Activated CD8-positive, alpha-beta memory T cell treated with anti-CD3 and anti-CD28 coated beads, Interleukin-2, amount 50 U/mL, for 4 hours (primary cell): ENCODE measurements at regions not wholly inside any gene's neighbourhood (a gene's known extent, or its start where the extent isn't known, plus 50 kb on each side); places are given as distances from the start of the nearest gene placed in this dataset.
"Not testable (repeated sequence)": the region's sequence is repeated elsewhere in the genome, so short reads cannot be mapped to it uniquely, and the experiment has no call there.

Experiments
- DNase-seq: peaks from one replicate; pipeline ENCODE4 v3.0.0-alpha.2; 2020

DNA sequence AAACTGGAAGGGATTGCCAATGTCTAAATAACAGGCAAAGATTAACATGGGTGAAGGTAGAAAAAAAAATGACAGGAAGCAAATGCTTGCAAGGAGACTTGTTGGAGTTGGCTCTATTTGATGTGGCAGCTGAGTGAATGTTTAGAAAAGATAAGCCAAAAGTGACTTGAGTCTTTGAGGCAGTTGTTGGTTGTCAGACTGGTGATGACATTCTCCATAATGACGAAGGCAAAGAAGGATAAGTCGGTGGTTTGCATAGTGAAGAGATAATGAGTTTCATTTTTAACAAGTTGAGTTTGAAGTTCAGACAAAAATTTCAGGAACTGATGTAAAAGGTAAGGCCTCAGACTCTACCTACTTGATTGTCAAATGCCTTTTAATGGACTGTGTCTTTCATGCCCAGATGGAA, 704.1 kb upstream of the SGO1 start:
- no peak for DNase-seq

DNA sequence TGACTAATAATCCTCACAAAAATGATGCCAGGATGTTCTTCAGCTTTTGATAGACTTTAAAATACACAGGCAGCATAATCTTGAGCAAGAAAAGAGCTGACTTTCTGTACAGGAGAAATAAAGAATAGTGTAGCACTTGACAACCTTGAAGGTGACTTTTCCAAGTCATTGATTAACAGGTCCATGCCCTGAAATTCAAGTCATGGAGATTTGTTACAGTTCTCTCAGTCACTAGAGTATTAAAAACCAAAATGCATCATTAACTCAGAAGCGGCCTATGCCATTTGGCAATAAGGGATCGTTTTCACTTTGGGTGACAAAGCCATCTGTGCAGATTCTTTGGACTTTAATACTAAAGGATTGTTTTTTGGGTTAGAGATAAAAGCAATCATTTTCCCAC, 692.7 kb upstream of the SGO1 start:
- DNase-seq: no peak

DNA sequence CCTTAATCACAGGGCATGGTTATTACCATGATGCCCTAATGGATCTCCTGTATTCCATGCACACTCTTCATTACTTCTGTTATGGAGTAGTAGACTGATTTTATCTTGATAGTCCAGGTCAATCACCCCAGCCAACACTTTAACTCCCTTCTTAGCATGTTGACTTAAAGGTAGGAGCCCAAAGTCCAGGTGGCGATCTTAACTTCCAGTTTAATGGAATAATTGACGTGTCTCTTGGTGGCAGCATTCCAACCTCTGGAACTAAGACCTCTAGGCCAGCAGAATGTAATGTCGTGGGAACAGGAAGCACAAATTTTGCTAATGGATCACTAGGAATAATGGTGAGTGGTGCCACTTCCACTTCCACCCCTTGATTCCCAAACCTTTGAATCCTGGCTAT, 687.2 kb upstream of the SGO1 start:
- no peak for DNase-seq

DNA sequence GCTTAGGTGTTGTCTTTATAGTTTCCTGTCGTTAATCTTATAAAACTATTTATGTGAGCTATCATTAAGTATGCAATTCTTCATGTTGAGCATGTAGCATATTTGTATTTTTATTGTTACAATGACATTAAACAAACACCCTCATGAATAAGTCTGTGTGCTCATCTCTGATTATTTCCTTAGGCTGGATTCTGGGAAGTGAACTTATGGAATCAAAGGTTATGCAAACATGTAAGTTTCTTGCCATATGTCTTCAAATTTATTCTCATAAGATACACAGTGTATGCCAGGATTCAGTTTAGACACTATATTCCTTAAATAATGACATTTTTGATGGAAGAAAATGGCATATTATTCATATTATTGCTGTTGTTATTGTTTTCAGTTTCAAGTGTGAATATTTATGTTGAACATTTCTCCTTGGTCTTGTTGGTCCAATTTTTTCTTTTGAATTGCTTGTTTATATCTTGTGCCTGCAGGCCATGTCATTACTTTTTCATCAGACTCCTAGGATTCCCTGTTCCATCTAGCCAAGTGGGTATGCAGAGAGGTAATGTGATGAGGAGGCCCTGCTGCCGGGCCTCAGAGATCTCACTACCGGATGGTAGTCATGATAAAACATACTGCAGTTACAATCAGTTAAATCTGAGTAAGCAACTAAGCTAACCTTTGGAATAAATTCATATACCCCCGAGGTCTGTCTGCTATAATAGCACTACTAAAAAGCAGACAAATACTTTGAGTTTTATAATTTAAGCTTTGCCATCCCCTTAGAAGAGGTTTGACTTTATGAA, 684.3 kb upstream of the SGO1 start:
- no peak for DNase-seq

DNA sequence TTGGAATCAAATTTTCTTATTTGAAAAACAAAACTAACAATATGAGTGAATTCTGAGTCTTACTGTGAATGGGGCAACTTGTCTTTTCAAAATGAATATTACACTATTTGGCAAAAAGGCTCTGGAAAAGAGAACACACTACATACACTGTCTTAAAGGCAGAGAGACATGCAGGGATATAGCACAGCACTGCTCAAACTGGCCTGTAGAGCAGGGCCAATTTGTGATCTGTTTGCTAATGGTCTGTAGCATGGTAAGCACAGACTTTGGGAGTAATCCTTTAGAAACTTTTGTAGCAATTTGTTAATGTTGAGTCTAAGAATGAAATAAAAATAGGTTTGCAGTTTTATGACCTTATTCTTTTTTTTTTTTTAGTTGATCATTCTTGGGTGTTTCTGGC, 679.8 kb upstream of the SGO1 start:
- no peak for DNase-seq

DNA sequence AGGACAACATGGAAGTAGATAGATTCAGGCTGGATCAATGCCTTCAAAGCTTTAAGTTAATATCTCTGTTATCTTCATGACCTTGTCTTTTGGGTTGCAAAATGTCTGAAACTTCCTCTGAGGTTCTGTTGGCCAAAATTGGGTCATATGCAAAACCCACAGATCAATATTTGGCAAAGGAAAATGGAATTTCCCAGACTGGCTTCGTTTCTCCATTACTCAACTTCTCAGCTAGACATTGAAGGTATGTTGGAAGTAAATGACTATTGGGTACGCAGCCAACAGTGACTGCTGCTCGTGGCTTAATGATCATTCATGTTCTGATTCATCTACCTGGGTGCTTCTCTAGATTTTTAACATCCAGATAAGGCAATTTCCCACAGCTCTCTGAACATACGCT, 675.4 kb upstream of the SGO1 start:
- no peak for DNase-seq

DNA sequence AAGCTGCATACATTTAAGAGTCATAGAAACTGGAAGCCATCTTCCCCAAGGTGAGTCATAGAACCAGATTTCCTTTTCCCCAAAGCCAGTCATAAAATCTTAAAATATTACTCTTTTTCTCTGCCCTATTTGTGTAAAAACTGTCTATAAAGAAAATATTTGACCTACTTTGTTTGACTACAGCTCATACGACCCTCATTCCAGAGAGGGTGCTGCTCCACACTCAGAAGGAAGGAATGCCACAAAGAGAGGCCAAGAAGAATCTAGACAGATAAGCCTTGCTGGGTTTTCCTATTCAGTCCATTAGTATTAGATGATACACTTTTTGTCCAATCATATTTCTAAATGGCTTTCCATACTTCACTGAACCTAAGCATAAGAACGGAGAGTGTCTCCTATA, 671.6 kb upstream of the SGO1 start:
- DNase-seq: no peak

DNA sequence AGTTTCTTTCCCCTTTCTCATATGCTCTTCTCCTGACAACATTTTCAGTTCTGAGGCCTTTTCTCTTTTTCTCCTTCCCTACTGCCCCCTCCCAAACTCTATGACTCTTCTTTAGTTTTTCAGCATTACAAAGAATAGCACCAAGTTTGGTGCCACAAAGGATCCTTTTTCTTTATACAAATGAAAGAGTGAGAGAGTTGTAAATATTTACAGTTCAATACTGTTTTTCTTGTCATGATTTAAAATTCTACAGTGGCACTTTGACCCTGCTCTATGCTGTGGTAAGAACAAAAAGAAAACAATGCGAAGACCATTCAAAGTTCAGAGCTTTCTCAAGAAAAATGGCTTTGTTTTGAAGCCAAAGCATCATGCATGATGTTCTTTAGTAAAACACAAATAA, 667.9 kb upstream of the SGO1 start:
- DNase-seq: no peak

DNA sequence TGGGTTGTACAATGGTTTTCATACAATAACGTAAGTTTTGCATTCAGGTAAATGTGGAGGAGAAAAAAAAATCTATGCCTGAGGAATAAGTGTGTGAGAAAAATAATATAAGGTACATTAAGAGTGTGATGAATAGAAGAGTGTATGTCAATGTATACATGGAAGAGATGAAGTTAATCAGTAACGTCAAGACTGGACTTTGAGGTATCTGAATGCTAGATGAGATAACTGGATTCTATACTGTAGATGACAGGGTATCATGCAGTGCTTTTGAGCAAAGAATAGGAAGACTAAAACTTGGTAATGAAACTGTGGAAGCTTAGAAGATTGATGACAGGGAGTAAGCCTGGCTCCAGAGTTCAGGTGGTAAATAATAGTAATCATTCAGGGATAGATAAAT, 666.7 kb upstream of the SGO1 start:
- no peak for DNase-seq

DNA sequence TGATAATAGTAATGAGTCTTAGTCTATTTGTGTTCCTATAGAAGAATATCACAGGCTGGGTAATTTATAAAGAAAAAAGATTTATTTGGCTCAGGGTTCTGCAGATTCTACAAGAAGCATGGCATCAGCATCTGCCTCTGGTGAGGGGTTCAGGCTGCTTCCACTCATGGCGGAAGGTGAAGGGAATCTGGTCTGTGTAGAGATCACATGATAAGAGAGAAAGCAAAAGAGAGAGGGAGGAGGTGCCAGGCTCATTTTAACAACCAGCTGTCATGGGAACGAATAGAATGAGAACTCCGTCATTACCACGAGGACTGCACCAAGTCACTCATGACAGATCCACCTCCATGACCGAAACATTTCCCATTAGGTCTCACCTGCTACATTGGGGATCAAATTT, 664.0 kb upstream of the SGO1 start:
- DNase-seq: no peak

DNA sequence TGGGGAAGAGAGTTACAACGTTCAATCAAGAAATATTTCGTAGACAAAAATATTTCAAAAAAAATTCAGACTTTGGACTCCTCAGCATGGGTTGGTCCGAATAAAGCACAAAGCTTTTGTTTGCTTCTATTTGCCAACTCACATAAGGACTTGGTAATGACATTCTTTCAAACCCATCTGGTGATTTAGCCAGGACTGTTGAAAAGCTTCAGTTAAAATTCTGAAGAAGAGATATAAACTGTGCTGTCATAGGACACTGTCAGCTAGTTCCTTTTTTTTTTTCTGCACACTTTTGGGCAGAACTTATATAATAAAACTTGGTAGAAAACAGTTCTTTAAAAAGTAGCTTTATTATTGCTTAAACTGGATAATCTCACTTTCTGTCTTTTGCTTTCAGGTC, 660.8 kb upstream of the SGO1 start:
- no peak for DNase-seq

DNA sequence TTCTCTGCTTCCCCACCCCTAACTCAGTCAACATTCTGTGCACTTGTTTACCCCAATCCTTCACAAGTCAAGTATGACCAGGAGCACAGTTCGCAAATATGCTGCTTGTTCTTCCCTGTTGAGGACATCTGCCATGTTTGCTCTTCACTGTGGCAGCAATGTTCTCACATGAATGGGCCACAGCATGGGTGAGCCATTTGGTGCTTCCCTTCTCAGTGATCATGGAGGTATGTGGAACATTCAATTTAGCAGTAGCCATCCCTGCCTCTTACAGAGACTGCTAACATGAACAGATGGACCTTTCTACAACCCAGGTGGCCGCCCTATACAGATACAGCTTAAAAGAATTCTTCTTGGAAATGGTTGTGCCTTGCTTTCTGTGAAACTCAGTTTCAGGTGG, 660.1 kb upstream of the SGO1 start:
- no peak for DNase-seq

DNA sequence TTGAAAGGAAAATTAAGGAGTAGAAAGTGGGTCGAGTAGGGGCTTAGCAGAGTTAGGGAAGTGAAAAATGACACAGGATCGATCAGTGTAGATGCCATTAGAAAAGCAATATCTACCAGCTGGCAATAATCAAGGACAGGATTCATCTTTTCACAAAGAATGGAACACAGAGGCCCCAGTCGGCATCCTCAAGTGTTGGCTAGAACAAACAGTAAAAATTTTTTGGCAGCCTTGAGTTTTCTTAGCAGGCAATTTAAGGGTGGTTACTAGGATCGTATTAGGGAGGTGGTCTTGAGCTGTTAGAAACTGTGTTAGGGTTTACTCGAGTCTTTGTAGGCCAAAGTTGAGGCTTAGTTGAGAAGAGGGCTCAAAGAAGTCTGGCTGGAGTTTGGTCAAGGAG, 658.8 kb upstream of the SGO1 start:
- DNase-seq: no peak

DNA sequence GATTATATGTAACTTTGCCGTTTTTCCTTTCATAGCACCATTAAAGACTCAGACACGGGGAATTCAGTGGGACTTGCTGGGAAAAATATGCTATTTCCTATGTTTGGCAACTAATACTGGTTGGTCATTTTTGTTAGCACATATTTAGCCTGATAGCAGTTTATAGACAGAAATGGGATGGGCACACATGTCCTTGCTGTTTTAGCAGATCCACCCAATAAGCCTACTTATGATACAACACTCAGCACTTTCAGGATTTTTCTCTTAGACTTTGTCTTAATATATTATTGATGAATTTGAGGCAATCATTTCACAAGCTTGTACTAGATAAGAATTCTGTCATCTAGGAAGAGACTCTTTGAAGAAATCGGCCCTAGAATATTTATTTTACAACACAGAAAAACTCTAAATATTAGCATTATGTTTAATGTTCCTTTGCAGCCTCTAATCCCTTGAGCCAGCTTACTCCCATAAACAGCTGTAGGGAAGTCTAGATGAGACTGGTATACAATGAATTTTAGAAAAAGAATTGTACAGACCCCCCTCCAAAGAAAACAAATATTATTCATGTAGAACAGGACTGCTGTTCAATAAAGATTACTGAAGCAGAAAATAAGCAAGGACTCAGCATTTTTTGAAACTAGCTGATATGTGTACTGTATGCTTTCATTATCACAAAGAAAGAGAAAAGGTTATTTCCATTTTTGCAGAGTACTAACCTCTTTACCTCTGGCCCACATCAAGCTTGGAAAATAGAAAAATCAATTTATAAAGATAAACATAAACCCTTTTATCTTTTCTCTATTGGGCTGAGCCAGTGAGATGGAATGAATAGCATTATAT, 656.8 kb upstream of the SGO1 start:
- DNase-seq: no peak

DNA sequence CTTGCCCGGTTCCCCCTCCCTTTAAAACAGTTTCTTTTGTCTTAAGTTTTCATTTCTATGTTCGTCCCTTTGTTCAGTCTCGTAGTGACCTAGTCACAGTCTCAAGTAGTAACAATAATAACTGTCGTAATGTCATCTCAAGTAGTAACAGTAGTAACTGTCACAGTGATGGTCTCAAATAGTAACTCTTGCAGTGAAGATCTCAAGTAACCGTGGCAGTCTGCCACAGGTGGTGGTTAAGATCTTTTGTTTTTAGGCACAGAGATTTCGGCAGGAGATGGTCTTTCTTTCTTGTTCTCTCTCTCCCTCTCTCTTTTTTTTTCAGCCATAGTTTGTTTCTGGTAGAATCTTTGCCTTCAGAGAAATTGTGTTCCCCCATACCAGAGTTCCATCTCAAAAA, 656.0 kb upstream of the SGO1 start:
- DNase-seq: no peak

DNA sequence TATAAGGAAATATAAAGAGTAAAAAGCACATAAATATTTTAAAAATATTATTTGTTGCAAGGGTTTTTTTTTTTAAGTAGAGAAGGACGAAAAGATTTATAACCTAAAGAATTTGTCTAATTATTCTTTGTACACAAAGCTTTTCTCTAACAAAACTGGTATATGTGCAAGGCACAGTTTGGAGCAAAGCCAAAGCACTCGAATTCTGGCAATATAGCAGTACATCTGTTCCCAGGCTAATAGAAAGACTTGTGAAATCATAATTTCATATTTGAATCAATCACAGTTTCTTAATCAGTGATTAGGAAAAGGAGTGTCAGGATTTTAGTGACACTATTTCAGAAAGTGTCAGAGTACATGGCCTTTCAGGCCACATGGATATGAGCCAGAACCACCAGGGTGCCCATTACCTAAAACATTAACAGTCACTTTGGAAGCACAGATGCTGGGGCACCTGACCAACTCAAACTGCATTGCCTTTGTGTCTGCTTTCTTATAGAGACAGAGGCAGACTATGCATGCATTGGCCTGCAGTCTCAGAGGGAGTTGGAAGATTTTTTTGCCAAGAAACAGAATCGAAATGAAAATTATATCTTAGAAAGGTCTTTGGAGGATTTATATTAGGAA, 651.8 kb upstream of the SGO1 start:
- no peak for DNase-seq

DNA sequence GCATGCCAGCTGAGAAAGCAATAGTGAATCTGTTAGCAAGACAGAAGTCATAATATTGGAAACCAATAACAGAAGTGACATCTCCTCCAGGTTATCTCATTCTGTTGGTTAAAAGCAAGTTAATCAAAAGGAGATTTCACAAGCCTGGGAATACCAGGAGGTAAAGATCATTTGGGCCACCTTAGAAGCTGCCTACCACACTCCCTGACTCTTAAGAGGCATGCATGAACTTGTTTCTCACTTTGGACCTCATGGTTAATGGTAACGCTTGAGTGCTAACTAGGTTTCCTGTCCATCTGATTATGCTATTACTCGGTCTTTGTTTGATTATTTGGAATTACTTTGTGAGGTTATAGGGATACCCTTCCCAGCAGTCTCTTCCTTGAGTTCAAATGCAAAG, 650.8 kb upstream of the SGO1 start:
- no peak for DNase-seq

DNA sequence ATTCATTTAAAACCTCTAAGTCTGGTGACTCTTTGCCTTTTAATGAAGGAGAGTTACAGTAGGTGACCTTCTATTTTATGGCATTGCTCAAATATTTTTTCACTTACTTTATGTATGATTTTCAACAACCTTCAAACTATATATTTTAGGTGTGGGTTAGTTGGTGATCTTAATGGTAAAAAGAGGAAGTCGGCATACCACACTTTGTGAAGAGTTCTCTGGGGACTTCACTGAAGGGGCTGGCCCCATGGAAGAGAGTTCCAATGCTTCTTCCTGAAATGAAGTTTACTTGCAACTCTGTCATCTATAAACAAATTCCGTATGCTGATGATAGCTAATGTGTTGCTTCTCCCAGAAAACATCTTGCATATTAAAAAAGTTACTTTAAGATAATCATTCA, 647.0 kb upstream of the SGO1 start:
- no peak for DNase-seq

DNA sequence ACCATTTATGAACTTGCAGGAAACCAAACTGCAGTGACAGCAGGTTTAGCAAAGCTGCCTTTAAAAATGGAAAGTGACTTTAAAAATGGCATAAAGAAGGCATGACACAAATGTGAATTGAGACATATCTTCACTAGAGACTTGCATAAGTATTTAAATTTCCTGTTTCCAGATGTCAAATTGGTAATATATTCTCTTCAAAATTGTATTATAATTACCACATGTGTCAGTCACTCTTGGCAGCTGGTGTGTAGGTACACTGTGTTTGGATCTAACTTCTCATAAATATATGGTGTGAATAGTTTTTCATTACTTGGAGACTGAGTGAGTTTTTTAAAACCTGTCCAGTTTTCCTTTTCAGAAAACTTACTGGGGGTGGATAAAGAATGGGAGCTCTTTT, 636.2 kb upstream of the SGO1 start:
- no peak for DNase-seq

DNA sequence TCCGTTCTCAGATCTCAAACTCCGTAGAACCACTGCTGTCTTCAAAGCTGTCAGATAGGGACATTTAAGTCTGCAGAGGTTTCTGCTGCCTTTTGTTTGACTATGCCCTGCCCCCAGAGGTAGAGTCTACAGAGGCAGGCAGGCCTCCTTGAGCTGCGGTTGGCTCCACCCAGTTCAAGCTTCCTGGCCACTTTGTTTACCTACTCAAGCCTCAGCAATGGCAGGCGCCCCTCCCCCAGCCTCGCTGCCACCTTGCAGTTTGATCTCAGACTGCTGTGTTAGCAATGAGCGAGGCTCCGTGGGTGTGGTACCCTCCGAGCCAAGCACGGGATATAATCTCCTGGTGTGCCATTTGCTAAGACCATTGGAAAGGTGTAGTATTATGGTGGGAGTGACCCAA, 634.9 kb upstream of the SGO1 start:
- DNase-seq: not testable (repeated sequence)

DNA sequence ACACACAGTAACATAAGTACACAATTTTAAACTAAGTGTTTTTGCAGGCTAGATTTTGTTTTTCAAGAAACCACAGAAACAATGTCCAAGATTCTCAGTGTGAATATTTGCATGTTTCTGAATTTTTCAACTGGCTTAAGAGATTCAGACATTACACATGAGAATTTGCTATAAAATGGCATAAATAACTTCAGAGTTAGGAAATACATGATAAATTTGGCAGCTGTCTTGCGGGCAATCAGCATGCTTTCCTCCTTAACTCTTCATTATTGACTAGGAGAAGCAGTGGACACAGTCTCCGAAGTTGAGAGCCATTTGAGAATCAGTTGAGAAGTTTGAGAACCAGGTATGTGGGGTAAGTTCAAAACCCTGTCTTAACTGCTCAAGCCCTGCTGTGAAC, 625.6 kb upstream of the SGO1 start:
- no peak for DNase-seq

DNA sequence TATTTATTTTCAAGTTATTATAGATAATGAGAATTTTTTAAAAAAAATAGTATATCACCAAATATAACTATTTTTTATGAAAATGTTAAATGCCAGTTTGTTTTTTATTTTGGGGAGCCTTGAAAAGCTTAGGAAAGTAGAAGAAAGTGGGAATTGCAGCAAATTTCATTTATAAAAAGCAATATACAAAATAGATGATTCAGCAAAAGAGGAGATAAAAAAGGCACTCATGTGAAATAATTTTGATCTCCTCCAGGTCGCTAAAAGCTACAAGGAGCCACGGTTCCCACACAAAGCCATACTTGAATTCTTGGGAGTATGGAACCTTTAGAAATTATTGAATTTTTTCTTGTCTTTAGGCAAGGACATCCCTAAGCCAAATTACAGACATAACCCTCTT, 625.0 kb upstream of the SGO1 start:
- DNase-seq: no peak

DNA sequence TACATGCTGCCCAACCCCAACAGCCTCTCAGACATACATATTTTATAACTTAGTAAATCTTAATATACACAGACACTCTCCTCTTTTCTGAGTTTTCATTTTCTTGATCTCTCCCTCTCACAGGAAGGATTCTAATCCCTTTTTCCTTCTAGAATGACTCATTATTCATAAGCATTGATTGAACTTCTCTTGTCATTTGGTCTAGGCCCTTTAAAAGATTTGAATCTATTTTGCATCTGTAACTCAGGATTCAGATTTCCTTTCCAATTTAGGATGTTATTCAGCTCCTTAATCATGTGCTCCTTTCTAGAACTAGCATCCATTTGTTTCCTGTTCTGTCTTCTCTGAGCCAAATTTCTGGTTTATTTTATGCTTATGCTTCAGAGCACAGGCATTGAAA, 624.5 kb upstream of the SGO1 start:
- no peak for DNase-seq

DNA sequence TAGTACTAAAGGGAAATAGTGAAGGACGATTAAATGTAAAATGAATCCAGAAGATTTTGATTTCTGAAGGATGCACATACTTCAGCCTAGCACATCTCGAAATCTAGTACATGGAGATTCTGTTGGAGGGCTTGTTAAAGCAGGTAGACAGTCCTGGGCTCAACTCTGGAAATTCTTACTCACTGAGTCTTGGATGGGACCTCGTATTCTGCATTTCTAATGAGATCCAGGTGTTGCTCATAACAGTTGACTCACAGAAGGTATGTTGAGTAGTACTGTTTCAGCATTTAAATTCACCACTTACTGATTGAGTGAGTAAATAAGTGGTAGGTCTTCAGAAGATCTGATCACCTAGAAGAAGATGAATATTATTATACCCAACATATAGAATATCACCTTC, 623.4 kb upstream of the SGO1 start:
- DNase-seq: no peak
